Effector memory CD8-positive, alpha-beta T cell (primary cell): ENCODE measurements at regions not wholly inside any gene's neighbourhood (a gene's known extent, or its start where the extent isn't known, plus 50 kb on each side); places are given as distances from the start of the nearest gene placed in this dataset.

ENCODE experiments used
- ATAC-seq: fragments of 150-1000 bp; cut with Tn5 transposase; replicated peaks from 2 replicates; pipeline ENCODE4 v1.10.0; 2021; ENCODE audit warnings: mild to moderate bottlenecking, moderate library complexity
- DNase-seq, 3 experiments: peaks; one replicate each; pipeline ENCODE4 v3.0.0; 2021
- H3K27ac Mint-ChIP-seq, 2 donors: one replicate each; pipeline ENCODE4 v1.8.0; 2022; ENCODE audit warnings: mild to moderate bottlenecking in 2 of 2, mixed read lengths in 2 of 2, moderate library complexity in 2 of 2
- H3K27me3 Mint-ChIP-seq, 2 donors: one replicate each; pipeline ENCODE4 v1.8.0; 2022; ENCODE audit warnings: mixed read lengths in 2 of 2
- H3K36me3 Mint-ChIP-seq: one replicate; pipeline ENCODE4 v1.8.0; 2022; ENCODE audit warnings: mild to moderate bottlenecking, moderate library complexity, mixed read lengths; ENCODE audit not compliant: insufficient read depth
- H3K4me1 Mint-ChIP-seq, 2 donors: one replicate each; pipeline ENCODE4 v1.8.0; 2022; ENCODE audit warnings: low read depth in 2 of 2, mixed read lengths in 2 of 2
- H3K4me3 Mint-ChIP-seq, 2 donors: one replicate each; pipeline ENCODE4 v1.8.0; 2022; ENCODE audit warnings: mild to moderate bottlenecking in 2 of 2, mixed read lengths in 2 of 2, moderate library complexity in 2 of 2
- H3K9me3 Mint-ChIP-seq, 2 donors: one replicate each; pipeline ENCODE4 v1.8.0; 2022; ENCODE audit warnings: mixed read lengths in 2 of 2

- ATAC-seq (no peak), DNase-seq (no peak)
- Mint-ChIP-seq H3K4me1 (no peaks in the 10 kb centered on the region), H3K36me3 (no peaks in the 10 kb centered on the region), H3K9me3 (no peaks in the 10 kb centered on the region), H3K27ac (no peak overlapping the region), H3K4me3 (no peak overlapping the region), H3K27me3 (peaks cover 58 to 67% of the 10 kb centered on the region in 2 donors)
These were observed 55.2 kb downstream of the GCC1 start for GRCh38 chr7:127530148-127530547.

DNA sequence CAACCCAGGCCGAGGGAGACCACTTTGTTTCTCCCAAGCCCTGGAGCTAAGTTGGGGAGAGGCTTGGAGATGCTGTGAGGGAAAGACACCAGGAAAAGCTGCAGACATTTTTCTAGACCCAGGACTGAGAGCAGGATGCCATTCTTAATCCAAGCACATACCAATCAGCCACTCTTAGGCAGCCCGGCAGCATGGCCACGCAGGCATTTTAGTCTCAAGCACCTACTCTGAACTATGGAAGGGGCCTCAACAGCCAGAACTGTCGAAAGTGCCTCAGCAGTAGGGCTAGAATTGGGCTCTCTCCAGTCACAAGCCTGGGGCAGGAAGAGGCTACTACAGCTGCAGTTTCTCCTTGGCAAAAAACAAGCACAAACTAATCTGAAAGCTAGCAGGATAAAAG is 57.8 kb downstream of the GCC1 start:
- no peaks in the 10 kb centered on the region for H3K4me1 Mint-ChIP-seq
- H3K36me3 Mint-ChIP-seq: no peaks in the 10 kb centered on the region
- peaks cover 59 to 64% of the 10 kb centered on the region in 2 donors for H3K27me3 Mint-ChIP-seq
- ATAC-seq (no peak), DNase-seq (no peak)
- no peak overlapping the region for H3K4me3 Mint-ChIP-seq
- no peaks in the 10 kb centered on the region for H3K9me3 Mint-ChIP-seq
- H3K27ac Mint-ChIP-seq: no peak overlapping the region

DNA sequence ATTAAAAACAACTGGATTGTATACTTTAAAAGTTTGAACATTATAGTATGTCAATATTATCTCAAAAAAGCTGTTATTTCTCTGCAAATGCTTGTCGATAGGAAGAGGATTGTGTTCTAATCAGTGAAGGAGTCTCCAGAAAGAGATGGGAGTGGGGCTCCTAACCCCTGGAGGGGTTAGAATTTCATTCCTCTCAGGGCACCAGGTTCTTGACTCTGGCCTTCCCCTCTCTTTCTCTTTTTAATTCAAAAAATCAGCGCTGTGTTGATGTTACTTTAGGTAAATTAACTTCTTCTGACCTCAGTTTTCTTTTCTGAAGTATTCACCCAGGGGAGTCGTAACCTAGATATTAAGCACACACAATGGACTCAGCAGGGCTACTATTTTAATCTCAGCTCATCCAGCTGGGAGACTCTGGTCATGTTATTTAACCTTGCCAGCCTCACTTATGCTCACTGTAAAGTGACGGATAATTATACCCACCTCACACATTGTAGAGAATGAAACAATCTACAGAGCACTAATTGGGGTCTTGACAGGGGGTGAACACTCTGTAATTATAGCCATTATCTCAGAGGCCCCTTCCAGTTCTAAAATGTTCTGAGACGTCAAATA is 59.4 kb downstream of the GCC1 start:
- Mint-ChIP-seq H3K27me3 (peaks cover 60 to 80% of the 10 kb centered on the region in 2 donors), H3K36me3 (no peaks in the 10 kb centered on the region), H3K27ac (no peak overlapping the region), H3K9me3 (no peaks in the 10 kb centered on the region), H3K4me1 (no peaks in the 10 kb centered on the region), H3K4me3 (no peak overlapping the region)
- DNase-seq (no peak), ATAC-seq (no peak)

DNA sequence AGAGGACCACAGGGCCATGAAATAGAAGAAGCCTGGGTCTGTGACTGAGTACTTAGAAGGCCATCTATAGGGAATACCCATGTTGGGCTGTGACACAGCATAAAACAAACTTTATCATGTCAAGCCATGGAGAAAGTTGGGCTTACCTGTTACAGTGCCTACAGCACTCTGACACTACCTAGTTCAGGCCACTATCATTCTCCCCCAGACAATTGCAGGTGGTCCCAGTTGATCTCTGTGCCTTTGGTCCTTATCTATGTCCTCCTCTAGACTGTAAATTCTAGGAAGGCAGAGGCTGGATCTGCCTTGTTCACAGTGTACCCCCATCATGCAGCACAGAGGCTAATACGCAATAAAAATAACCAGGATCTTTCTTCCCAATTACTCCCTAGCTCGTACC is 69.1 kb downstream of the GCC1 start:
- Mint-ChIP-seq H3K36me3 (no peaks in the 10 kb centered on the region), H3K27ac (no peak overlapping the region), H3K4me3 (no peak overlapping the region), H3K9me3 (no peaks in the 10 kb centered on the region), H3K27me3 (peaks cover 43 to 44% of the 10 kb centered on the region in 2 donors), H3K4me1 (no peaks in the 10 kb centered on the region)
- no peak for ATAC-seq
- no peak for DNase-seq

DNA sequence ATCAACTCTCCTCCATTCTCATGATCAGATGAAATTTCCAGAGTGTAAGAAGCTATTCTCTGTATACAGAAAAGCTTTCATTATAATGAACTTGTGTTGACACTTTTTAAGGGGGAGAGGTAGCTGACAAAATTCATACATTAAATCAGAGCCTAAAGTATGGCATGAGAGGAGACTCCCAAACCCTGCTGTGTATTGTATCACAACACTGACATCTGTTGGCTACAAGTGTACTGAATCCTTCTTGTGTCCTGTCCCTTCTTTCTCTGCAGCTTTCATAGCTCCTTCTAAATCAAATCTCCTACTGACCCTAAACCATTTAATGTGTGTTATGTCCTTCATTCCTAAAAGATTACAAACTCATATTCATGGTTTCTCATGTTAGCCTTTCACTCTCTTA is 70.9 kb downstream of the GCC1 start:
- no peak for DNase-seq

GRCh38 chr7:127513311-127513710 is 72.1 kb downstream of the GCC1 start:
- H3K27me3 Mint-ChIP-seq: peaks cover 34 to 39% of the 10 kb centered on the region in 2 donors
- H3K4me1 Mint-ChIP-seq: no peaks in the 10 kb centered on the region
- ATAC-seq (no peak), DNase-seq (no peak)
- H3K36me3 Mint-ChIP-seq: no peaks in the 10 kb centered on the region
- H3K27ac Mint-ChIP-seq: no peak overlapping the region
- H3K4me3 Mint-ChIP-seq: no peak overlapping the region
- no peaks in the 10 kb centered on the region for H3K9me3 Mint-ChIP-seq

More for the DNA sequence above, 70.9 kb downstream of the GCC1 start:
- no peak overlapping the region for H3K27ac Mint-ChIP-seq
- ATAC-seq: peak; percentile 42
- H3K4me1 Mint-ChIP-seq: no peaks in the 10 kb centered on the region
- H3K4me3 Mint-ChIP-seq: no peak overlapping the region
- no peaks in the 10 kb centered on the region for H3K36me3 Mint-ChIP-seq
- H3K9me3 Mint-ChIP-seq: no peaks in the 10 kb centered on the region
- H3K27me3 Mint-ChIP-seq: peaks cover 37 to 39% of the 10 kb centered on the region in 2 donors

GRCh38 chr7:127512663-127513062 is 72.7 kb downstream of the GCC1 start:
- Mint-ChIP-seq H3K4me3 (no peak overlapping the region), H3K9me3 (no peaks in the 10 kb centered on the region), H3K27me3 (peaks cover 34 to 40% of the 10 kb centered on the region in 2 donors), H3K4me1 (no peaks in the 10 kb centered on the region), H3K36me3 (no peaks in the 10 kb centered on the region), H3K27ac (no peak overlapping the region)
- DNase-seq: no peak
- ATAC-seq: no peak

GRCh38 chr7:127504715-127505114 is 80.7 kb downstream of the GCC1 start:
- no peaks in the 10 kb centered on the region for H3K9me3 Mint-ChIP-seq
- no peaks in the 10 kb centered on the region for H3K4me1 Mint-ChIP-seq
- H3K27me3 Mint-ChIP-seq: peaks cover 33 to 34% of the 10 kb centered on the region in 2 donors
- H3K36me3 Mint-ChIP-seq: no peaks in the 10 kb centered on the region
- peak overlapping the region in 1 of 2 donors; percentile 7 for H3K27ac Mint-ChIP-seq
- H3K4me3 Mint-ChIP-seq: no peak overlapping the region
- DNase-seq (no peak), ATAC-seq (no peak)

DNA sequence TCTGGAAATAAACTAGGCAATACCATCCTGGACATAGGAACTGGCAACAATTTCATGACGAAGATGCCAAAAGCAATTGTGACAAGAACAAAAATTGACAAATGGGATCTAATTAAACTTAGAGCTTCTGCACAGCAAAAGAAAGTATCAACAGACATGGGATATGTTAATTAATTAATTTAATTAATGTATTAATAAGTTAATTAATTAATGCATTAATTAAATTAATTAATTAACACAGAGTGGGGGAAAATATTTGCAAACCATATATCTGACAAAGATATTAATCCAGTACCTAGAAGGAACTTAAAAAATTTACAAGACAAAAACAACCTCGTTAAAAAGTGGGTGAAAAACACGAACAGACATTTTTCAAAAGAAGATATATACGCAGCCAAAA is 83.6 kb downstream of the GCC1 start:
- Mint-ChIP-seq H3K27me3 (peaks cover 24 to 32% of the 10 kb centered on the region in 2 donors), H3K27ac (no peak overlapping the region), H3K9me3 (no peaks in the 10 kb centered on the region), H3K4me1 (no peaks in the 10 kb centered on the region), H3K36me3 (no peaks in the 10 kb centered on the region), H3K4me3 (no peak overlapping the region)
- ATAC-seq (no peak), DNase-seq (no peak)

DNA sequence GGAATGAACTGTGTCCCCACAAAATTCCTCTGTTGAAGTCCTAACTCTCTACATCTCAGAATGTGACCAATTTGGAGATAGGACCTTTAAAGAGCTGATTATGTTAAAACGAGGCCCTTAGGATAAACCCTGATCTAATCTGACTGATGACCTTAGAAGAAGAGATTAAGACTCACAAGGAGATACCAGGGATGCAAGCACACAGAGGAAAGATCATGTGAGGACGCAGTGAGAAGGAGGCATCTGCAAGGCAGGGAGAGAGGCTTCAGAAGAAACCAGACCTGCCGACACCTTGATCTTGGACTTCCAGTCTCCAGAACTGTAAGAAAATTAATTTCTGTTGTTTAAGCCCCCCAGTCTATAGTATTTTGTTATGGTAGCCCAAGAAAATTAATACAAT is 94.9 kb upstream of the ZNF800 start:
- Mint-ChIP-seq H3K4me1 (peaks cover 5 to 7% of the 10 kb centered on the region in 2 donors), H3K4me3 (no peak overlapping the region), H3K36me3 (no peaks in the 10 kb centered on the region), H3K27ac (no peak overlapping the region), H3K27me3 (peaks cover 32 to 44% of the 10 kb centered on the region in 2 donors), H3K9me3 (no peaks in the 10 kb centered on the region)
- DNase-seq (no peak), ATAC-seq (no peak)

GRCh38 chr7:127486654-127487053 is 94.1 kb upstream of the ZNF800 start:
- Mint-ChIP-seq H3K36me3 (no peaks in the 10 kb centered on the region), H3K4me3 (no peak overlapping the region), H3K27ac (no peak overlapping the region), H3K9me3 (no peaks in the 10 kb centered on the region), H3K4me1 (peaks cover 5 to 7% of the 10 kb centered on the region in 2 donors), H3K27me3 (peaks cover 32 to 47% of the 10 kb centered on the region in 2 donors)
- ATAC-seq: no peak
- no peak for DNase-seq

- no peaks in the 10 kb centered on the region for H3K9me3 Mint-ChIP-seq
- H3K27me3 Mint-ChIP-seq: peaks cover 32 to 47% of the 10 kb centered on the region in 2 donors
- DNase-seq (no peak), ATAC-seq (no peak)
- H3K36me3 Mint-ChIP-seq: no peaks in the 10 kb centered on the region
- H3K27ac Mint-ChIP-seq: no peak overlapping the region
- H3K4me1 Mint-ChIP-seq: peaks cover 5 to 7% of the 10 kb centered on the region in 2 donors
- peak overlapping the region; percentile 40 to 59 for H3K4me3 Mint-ChIP-seq
These were observed 93.0 kb upstream of the ZNF800 start for GRCh38 chr7:127485482-127485881.

GRCh38 chr7:127484954-127485353 is 92.4 kb upstream of the ZNF800 start:
- Mint-ChIP-seq H3K4me1 (peaks cover 5 to 7% of the 10 kb centered on the region in 2 donors), H3K4me3 (peak overlapping the region; percentile 40 to 59), H3K9me3 (no peaks in the 10 kb centered on the region), H3K27ac (no peak overlapping the region), H3K27me3 (peaks cover 27 to 45% of the 10 kb centered on the region in 2 donors), H3K36me3 (no peaks in the 10 kb centered on the region)
- DNase-seq: no peak
- no peak for ATAC-seq

- Mint-ChIP-seq H3K4me1 (no peaks in the 10 kb centered on the region), H3K27me3 (peaks cover 40 to 43% of the 10 kb centered on the region in 2 donors), H3K27ac (no peak overlapping the region), H3K9me3 (no peaks in the 10 kb centered on the region), H3K36me3 (no peaks in the 10 kb centered on the region), H3K4me3 (no peak overlapping the region)
- DNase-seq (no peak), ATAC-seq (no peak)
These were observed 86.0 kb upstream of the ZNF800 start for GRCh38 chr7:127478461-127478860.

DNA sequence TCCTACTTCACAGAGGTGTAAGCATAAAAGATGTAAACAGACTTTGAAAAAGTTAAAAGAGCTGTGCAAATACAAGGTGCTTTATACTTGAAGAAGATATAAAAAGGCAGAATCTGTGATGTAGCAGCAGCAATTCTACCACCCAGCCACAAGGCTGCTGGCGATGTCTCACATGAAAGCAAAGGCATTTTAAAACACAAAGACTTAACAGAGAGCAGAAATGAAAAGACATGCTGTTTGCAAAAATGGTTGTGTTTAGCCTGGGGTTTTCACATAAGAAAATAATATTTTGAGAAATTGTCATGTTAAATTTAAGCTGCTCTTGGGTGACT is 85.5 kb upstream of the ZNF800 start:
- no peak overlapping the region for H3K27ac Mint-ChIP-seq
- no peaks in the 10 kb centered on the region for H3K4me1 Mint-ChIP-seq
- H3K4me3 Mint-ChIP-seq: no peak overlapping the region
- DNase-seq (no peak), ATAC-seq (no peak)
- H3K36me3 Mint-ChIP-seq: no peaks in the 10 kb centered on the region
- H3K9me3 Mint-ChIP-seq: no peaks in the 10 kb centered on the region
- H3K27me3 Mint-ChIP-seq: peaks cover 40 to 47% of the 10 kb centered on the region in 2 donors
